GM19452 (cell line): ENCODE measurements at regions not wholly inside any gene's neighbourhood (a gene's known extent, or its start where the extent isn't known, plus 50 kb on each side); places are given as distances from the start of the nearest gene placed in this dataset.
A peak's percentile ranks its signal among the peaks of the same experiment; 100 is the strongest.
"Not testable (repeated sequence)": the region's sequence is repeated elsewhere in the genome, so short reads cannot be mapped to it uniquely, and the experiment has no call there.

Experiments
- ATAC-seq: cut with Tn5 transposase; IDR thresholded peaks from one replicate; pipeline ENCODE4 v1.9.1; 2021; ENCODE audit not compliant: unreplicated experiment

DNA sequence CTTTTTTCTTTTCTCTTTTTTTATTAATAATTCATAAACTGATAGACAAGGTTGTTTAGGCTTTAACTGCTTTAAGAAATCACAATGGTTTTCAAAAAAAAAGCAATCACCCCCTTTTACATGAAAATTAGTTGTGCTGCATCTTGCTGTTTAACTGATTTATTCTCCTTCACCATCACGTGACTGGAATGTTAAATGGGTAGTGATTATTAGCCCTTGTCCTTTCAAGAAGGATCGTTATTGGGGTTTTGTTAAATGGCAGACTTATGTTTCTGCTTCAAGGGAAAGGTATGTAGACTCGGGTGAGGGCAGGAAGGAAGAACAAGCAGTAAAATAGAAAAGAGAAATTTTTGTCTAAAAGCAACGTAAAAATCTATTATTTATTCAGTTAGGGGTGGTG lies 175.6 kb upstream of the TLE4 start:
- no peak for ATAC-seq

DNA sequence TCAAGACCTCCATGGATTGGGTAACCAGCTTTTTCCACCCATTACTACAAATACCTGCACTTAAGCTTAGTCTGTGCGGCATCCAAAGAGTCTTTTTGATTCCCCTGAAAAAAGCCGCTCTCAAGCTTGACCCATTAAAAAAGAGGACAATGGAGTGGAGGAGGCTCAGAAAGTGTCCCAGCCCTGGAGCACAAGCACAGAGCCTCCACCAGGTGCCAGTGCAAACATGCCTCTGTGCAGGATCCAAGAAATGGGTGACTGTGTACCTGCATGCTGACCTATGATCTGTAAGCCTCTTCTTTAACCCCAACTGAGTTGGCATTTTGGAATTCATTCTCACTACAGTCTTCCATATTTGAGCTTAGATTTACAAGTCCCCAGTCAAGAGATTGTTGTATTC lies 168.3 kb upstream of the TLE4 start:
- ATAC-seq, result no peak

DNA sequence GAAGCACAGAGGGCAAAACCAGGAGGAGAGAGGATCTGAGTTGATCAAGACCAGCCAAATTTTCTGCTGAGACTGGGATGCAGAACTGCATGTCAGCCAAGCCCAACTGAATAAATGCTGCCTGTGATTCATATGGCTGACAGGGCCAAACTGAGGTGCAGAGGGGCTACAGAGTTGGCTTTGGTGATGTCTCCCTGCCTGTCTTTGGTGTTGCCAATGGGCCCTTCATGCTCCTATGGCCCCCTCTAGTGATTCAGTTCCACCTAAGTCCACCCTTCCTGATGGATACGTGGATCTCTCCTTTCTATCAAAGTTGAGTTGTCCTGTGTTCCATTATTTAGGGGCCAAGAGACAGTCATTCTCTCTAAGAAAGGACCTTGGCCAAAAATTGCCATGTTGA lies 163.6 kb upstream of the TLE4 start:
- no peak for ATAC-seq

DNA sequence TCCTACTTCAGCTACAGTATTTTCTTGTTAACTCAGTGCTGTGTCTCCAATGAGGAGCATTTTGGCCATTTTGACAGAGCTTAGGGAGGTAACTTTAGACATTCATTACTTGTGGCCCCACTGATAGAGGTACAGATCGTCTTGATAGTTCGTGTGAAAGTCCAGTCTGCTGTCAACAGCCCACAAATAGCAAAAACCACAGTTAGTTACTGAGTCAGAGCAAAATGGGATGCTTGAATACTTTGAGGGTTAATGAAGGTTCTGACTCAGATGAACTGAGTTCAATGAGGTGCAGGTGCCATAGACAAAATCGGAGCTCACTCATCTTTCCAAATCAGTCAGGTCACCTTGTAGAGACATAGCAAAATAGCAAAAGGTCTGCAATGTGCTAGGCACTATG lies 163.1 kb upstream of the TLE4 start:
- peak; percentile 64 for ATAC-seq

DNA sequence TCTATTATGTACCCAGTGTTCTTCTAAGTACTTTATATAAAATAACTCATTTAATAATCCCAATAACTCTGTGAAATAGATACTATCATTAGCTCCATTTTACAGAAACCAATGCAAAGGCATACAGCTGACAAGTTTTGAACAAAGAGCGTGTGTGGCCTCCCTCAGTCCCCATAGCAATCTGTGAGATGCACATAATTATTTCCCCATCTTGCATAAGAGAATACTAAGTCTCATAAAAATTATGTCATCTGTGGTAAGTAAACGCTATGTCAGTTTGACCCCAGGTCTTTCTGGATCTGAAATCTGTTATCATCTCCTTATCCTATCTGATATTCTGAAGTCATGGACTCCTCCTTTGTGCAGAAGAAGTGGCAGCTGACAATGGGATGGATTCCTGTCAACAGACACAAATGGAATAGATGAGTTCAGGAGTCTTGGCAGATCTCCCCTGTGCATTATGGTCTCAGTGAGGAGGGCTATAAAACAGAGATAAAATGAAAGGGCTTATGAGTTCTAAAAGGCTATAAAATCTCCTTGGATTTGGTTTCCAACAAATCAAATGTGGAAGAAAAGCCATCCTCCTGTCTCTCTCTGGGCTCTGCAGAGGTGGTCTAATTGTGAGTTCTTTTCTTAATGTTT lies 162.5 kb upstream of the TLE4 start:
- no peak for ATAC-seq

DNA sequence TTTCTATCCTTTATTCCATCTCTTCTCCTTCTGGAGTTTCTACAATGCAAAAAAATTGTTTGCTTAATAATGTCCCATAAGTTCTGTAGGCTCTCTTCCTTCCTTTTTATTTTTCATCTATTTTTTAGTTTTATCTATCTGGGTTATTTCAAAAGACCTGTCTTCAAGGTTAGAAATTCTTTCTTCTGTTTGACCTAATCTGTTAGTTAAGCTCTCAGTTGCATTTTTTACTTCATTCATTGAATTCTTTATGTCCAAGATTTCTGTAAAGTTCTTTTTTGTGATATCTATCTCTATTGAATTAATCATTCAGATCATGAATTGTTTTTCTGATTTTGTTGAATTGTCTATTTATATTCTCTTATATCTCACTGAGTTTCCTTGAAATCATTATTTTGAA lies 145.9 kb upstream of the TLE4 start:
- no peak for ATAC-seq

DNA sequence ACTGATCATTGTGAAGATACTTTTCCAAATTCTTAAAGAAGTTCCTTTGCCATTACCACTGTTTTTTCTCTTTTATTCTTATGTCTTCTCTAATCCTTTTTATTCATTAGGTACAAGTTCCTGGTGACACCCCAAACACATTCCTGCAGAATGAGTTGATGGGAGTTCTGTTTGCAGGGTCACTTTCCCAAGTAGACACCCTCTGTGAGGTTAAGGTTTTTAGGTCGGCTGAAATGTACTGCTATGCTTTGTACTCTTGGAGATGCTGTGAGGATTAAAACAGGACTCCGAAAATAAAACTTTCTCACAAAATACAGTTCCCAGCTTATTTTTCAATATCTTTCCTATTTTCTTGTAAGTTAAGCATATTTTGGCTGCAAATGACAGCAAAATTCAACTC lies 143.3 kb upstream of the TLE4 start:
- no peak for ATAC-seq

DNA sequence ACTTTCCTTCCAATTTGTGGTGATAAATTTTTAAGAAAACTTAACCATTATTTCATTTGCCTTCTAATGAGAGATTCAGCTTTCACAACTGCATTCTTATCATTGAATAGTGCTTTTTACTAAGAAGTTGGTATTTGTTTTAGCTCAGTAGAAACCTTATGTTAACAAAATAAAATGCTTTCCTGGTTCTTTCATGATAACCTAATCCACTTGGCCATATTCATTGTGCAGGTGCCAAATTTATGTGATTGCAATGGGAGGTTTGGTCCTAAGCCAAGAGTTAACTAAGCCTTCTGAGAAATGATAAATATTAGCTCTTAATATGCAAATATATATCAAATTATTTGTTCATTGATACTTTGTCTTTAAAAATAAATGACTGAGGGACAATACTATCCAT lies 141.1 kb upstream of the TLE4 start:
- ATAC-seq, result no peak

DNA sequence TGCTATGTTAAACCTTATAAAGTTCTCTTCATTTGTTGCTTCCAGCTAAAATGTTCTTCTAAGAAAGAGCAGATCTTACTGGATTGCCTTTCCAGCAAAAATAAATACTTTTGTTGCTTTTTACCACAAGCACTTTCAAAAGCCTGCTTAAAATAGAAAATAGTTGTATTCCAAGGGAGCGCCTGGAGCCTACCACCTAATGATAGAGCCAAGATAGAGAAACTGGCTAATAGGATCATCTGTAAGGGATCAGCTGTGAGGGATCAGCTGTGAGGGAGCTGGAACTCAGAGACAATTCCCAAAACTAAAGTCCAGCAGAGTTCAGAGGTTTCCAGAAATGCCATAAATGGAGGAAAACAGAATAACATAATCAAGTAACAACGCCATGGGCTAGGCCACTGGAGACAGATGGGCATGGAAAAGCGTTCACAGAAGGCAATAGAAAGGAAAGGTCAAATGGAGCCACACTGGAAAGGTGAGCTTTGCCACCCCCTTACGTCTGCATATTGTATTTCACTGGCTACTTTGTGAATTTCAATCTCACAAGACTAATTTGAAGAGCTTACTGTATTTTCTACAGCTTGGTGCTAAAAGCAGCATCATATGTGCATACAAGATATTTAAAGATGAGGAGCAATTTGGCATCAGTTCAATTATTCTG lies 140.6 kb upstream of the TLE4 start:
- no peak for ATAC-seq

DNA sequence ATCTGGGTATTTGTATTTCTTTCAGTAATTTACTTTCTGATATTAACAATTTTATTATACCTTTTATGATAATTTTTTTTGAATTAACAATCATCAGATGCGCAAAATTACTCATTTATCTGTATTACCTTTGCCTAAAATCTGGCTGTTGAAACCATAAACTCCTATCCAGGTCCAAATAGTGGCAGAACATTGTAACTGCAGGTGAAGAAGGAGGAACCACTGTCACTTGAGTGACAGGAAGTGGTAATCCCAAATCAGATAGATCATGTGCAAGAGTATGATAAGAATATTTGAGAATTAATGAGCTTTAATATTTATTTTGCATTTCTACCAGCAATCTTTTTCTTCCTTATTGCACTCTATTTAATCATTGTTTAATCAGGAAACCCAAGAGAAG lies 139.3 kb upstream of the TLE4 start:
- no peak for ATAC-seq

DNA sequence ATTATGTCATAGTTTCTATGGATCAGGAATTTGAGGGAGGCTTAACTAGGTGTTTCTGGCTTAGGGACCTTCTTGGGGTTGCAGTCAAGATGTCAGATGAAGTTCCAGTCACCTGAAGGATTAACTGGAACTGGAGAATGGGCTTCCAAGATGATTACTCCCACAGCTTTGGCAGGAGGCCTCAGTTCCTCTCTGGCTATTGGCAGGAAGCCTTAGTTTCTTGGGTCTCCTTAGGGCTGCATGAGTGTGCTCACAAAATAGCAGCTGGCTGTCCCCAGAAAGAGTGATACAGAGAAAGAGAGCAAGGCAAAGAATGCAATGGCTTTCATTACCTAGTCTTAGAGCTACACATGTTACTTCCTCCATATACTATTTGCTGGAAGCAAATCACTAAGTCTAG lies 138.1 kb upstream of the TLE4 start:
- ATAC-seq, result no peak

DNA sequence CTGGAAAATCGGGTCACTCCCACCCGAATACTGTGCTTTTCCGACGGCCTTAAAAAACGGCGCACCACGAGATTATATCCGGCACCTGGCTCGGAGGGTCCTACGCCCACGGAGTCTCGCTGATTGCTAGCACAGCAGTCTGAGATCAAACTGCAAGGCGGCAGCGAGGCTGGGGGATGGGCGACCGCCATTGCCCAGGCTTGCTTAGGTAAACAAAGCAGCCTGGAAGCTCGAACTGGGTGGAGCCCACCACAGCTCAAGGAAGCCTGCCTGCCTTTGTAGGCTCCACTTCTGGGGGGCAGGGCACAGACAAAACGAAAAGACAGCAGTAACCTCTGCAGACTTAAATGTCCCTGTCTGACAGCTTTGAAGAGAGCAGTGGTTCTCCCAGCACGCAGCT lies 132.5 kb upstream of the TLE4 start:
- ATAC-seq, result not testable (repeated sequence)

DNA sequence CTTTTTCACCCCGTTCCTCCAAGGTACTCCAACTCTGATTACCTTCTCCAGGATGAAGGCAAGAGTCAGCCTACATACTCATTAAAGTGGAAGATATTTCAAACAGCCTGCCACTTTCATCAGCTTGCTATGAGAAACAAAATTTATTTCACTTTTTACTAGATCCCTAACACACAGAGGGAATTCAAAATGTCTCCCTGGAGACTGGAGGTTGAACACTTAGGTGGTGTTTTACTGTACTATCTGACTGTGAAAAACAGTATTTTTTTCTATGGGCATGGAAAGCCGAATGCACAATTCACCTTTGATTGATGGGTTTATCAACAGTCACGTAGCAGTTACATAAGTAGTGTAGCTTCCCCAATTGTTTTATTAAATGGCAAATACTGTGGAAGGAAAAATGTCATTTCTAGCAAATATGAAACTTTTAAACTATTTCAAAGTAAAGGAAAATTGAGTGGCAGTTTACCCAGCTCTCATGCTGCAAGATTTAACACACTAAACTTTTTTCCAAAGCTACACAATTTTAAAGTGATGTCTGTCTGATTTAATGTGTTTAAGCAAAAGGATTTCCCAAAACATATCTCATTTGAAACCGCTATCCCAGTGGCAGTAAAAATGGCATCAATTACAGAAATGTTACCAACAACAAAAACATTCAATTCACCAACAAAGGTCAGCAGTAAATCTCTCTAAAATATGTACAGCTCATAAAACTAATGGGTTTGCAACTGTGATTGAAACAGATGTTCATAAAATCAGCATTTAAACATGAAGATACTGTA lies 125.0 kb upstream of the TLE4 start:
- ATAC-seq, result no peak

DNA sequence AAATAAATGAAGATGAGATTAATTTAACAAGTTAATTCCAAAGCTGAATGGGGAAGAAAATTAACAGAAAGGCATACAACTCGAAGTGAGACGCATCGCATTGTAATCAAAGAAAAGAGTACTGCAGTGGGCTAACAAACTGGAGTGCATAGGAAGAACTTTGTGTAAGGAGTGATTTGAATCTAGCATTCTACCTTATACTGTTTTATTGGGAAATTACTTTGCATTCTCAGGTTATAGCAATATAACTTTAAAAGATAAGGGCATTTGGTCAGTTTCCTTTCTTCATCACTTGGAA lies 124.5 kb upstream of the TLE4 start:
- no peak for ATAC-seq

DNA sequence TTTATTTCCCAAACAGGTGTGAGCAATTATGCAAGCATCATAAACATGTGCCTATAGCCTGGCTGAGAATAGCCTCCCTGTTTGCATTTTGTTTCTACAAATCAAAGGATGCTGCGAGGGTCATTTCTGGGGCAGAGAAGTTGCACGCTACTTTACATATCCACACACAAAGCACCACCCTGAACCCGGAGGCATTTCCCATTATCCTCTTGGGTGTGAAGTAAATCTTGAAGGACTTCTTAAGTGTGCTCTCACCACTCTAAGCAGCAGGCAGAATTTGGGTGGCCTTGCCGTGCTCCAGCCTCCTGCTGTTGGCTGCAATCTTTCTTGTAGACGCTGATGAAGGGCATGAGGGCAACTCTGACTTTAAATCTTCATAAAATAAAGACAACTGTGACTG lies 124.0 kb upstream of the TLE4 start:
- no peak for ATAC-seq

DNA sequence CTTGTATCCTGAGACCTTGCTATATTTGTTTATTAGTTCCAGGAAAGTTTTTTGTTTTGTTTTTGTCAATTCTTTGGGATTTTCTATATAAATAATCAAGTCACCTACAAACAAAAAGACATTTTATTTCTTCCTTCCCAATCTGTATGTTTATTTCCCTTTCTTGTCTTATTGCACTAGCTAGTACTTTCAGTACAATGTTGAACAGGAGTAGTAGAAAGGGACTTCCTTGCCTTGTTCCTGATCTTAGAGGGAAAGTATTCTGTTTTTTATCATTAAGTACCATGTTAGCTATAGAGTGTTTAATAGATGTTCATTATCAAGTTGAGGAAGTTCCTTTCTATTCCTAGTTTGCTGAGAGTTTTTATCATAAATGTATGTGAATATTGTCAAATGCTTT lies 119.5 kb upstream of the TLE4 start:
- ATAC-seq, result no peak

DNA sequence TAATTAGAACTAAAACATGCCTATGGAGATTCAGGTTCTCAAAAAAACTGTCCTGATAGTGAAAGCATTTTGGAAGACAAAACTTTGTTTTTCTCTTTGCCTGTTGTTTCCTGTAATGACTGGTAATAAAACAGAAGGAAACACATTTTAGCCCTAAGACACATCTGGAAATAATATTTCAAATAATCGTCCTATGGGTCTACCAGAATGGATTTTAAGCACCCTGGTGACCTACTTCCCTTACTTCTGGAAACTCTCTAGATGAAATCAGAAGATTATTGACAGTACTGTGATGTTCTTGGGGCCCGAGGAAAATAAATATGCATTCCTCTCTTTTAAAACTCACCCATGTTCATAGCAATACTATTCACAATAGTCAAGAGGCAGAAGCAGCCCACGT lies 110.1 kb upstream of the TLE4 start:
- no peak for ATAC-seq

DNA sequence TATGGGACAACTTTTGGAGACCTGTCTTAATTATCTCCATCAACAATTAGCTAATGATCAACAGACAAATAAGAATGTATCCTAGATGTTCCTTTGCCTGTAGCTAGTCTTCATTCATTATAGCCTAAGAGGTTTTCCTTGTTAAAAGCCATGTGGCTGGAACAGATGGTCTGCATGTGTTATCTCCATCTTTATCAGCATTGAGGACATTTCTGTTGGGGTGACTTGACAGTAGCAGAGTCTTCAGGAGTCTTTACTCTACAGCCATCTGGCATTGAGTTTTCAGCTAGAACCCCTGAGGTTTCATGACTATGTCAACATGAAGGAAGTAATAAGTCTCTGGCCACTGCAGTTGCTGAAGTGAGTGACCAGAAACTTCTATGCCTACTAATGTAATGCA lies 106.6 kb upstream of the TLE4 start:
- no peak for ATAC-seq

DNA sequence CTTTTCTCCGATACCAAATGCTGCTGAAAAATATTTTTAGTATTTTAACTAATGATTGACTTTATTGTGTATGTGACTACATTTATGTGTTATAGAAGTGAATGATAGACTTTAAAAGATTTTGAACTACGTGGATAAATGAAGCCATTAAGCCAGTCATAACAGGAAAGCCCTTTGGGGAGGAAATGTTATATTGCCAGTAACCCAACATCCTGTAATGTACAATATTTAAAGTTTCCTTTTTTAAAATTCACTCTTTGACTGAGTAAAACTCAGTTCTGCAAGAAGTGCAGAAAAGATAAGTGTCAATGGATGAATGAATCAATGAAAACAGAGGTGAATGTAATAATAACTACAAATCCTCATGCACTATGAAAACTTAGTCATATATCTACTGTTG lies 102.6 kb upstream of the TLE4 start:
- ATAC-seq, result no peak

DNA sequence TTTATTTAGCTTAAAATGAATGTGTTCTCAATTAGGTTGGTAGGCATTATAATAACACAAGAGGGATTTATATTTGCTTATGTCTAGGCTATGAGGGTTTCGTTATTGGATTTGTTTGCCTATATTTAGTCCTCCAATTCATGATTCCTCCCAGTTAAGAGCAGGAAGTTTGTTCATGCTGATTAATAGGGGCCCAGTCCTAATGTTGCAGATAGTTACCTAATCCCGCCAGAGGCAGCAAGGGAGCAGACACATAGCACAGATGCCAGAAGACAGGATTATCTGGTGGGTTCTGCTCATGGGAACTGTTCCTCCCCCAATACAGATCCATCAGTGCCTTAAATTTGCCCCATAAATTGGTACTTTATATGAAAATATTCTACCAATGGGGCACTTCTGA lies 100.8 kb upstream of the TLE4 start:
- ATAC-seq, result no peak

DNA sequence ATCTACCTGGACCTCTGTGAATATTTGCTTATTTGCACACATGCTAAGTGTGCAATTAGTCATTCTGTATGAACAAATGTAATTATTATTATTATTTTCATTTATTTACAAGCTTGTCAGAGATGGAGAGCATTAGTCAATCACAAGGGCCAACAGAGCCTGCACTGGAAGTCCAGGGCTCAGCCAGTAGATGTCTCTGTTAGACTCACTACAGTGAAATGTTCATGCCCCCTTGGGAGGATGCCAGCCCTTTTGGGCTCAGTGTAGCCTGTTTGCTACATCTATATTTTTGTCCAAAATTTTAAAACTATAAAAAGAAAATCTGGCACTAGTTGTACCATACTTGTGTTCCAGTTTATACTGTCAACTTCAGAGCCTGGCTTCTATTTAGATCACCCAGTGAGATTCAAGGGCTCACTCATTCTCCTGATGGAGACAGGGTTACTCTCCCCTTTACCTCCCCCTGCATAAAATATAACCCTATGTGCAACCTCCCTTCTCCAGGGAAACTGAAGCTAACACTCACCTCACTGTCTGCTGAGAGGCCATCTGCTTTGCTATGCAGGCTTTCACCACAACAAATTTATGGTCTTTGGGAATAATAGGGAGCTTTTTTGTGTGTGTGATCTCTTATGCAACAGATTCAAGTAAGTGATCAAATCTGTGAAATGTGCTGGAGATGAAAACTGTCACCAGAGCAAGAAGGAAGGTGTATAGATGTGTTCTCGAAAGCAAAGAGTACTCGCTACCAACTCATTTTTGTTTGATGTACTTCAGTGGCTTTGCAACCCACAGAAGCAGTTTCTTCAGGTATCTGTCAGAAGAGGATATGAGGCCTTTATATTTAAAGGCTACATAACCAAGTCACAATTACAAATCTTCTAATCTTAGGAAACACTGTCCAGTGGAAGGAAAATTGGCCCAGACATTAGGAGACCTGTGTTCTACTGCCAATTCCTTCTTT lies 99.9 kb upstream of the TLE4 start:
- ATAC-seq, result no peak

DNA sequence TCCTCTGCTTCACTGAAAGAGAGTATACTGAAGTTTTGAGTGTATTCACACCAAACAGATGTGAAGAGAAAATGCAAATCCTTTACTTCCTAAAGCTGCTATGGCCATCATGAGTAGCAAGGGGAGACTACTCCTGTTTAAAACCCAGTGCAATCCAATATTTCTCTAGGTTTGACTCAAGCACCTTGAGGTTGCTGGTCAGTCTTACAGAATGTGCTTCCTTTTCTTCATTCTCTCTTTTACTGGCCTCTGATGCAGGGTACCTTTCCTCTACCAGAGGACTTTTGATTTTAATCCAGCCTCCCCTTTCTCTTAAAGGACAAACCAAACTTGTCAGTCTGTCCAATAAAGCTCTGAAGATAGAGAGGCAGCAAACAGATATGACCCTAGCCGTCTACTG lies 98.1 kb upstream of the TLE4 start:
- ATAC-seq, result no peak
